ENCODE measurements at regions not wholly inside any gene's neighbourhood (a gene's known extent, or its start where the extent isn't known, plus 50 kb on each side); places are given as distances from the start of the nearest gene placed in this dataset.

DNA sequence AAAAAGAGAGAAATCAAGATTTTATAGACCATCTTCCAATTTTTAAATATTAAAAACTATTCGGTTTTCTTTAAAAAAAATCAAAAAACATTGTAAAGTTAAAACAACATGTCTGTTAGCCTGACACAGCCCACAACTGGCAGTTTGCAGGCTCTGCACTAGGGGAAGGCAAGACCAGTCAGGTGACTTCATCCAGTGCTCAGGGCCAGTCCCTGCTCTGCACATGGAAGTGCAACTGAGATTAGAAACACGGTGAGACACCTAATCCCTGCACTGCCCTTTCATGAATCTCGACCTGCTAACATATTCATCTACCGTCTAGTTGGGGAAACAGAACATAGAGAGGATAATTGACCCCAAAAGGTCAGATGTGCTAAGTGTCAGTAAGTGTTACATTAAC lies 135.2 kb downstream of the BARD1 start:
- DNase-seq: no peak

GRCh38 chr2:214671319-214671885 lies 138.1 kb downstream of the BARD1 start:
- DNase-seq: no peak

GRCh38 chr2:214652473-214652872 lies 157.0 kb downstream of the BARD1 start:
- no peak for DNase-seq

DNA sequence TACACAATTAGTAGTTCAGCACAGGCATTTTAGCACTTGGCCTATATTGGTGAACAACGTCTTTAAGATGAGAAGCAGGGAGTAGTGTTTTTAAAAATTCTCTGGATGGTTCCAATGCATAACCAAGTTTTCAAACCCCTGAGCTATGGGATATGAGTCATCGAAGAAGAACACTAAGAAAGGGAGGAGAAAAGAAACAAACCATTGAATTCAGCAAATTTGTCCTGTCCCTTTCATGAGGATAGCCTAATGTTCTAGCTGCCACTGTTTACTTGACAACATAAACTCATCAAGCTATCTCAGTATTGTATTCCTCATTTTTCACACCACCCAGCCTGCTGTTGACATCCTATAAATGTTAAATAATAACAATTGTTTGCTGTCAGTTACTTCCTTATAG lies 158.0 kb downstream of the BARD1 start:
- no peak for DNase-seq

DNA sequence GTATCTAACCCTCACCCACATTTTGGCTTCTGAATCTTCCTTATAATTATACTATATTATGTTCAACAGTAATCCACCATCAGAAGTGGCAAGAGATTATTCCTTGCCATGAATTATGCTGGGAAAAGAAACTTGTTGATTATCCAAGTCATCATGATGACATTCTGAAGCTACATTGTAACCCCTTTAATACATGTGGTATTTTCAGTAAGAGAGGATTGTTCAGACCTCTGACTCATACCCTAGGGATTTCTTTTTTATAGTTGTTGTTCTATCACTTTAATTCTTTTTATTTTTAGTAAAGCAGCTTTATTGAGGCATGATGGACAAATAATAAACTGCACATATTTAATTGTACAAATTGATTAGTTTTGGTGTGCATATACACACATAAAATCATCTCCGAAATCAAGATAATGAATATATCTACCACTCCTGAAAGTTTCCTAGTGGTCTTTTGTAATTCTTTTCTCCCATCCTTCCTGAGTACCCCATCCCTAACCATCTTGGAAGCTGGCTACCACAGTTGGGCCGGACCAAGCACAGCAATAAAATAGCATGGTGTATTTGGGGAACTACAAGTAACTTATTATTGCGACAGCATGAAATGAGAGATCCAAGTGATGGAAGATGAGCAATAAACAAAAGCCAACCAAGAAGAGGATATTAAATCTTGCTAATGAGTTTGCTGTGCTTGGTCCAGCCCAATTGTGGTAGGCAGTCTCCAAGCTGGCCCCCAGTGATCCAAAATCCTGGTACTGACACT lies 159.9 kb downstream of the BARD1 start:
- DNase-seq: peak; percentile 46

GRCh38 chr2:214648520-214648919 lies 161.0 kb downstream of the BARD1 start:
- DNase-seq: no peak

- DNase-seq: no peak
Observed at GRCh38 chr2:214631406-214631805, 178.1 kb downstream of the BARD1 start.

DNA sequence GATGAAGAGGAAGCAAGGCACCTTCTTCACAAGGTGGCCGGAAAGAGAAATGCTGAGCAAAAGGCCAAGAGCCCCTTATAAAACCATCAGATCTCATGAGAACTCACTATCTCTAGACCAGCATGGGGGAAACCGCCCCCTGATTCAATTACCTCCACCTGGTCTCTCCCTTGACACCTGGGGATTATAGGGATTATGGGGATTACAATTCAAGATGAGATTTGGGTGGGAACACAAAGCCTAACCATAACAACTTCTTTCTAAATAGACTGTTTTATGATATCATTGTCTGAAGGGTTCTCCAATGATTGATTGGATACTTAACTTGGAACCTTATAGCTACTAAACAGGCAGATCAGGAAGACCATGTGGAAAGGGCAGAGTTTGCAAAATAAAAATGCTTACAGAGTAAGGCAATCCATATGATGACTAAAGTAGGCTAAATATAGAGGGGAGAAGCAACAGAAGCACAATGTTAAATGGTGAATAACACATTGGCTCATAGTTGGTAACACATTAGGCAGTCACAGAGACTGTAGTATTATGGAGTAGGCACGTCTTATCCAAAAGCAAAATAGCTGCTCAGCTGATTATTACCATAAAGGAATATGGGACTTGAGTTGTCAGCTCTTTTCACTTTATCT lies 179.0 kb downstream of the BARD1 start:
- DNase-seq: no peak

DNA sequence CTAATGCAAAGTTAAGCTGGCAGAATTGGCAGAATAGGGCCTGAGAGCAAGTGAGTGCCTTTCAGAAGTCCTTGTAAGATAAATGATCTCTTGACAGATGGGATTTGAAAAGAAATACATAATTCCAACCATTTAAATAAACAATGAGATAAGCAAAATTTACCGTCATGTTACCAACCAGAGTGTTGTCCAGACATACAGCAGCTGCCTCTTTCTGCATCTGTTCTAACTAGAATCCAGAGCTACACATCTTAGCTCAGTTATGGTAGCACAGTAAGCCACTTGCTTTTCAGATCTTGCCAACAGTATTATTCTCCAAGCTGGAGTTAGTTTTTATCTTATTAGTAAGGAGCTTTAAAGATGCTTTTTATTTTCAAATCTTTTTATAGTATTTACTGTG lies 179.6 kb downstream of the BARD1 start:
- no peak for DNase-seq
